NT2/D1 (cell line): ENCODE measurements at regions not wholly inside any gene's neighbourhood (a gene's known extent, or its start where the extent isn't known, plus 50 kb on each side); places are given as distances from the start of the nearest gene placed in this dataset.

Source experiments
- DNase-seq: peaks from one replicate; pipeline ENCODE4 v3.0.0-alpha.2; 2011; ENCODE audit warnings: low read depth, low spot score
- H3K27me3 ChIP-seq: 2 replicates; pipeline ENCODE4 v1.6.0; 2011; ENCODE audit warnings: mild to moderate bottlenecking; ENCODE audit not compliant: insufficient read length, insufficient read depth
- H3K36me3 ChIP-seq: 2 replicates; pipeline ENCODE4 v1.6.1; 2011; ENCODE audit warnings: mild to moderate bottlenecking, low read length, mixed read lengths; ENCODE audit not compliant: insufficient read depth, insufficient read length
- H3K4me1 ChIP-seq: 2 replicates; pipeline ENCODE4 v1.5.1; 2011; ENCODE audit not compliant: insufficient read depth, insufficient read length
- H3K4me3 ChIP-seq: 2 replicates; pipeline ENCODE4 v1.5.1; 2011; ENCODE audit warnings: low read depth; ENCODE audit not compliant: insufficient read length
- H3K9ac ChIP-seq: 2 replicates; pipeline ENCODE4 v1.6.0; 2011; ENCODE audit warnings: low read depth; ENCODE audit not compliant: insufficient read length
- H3K9me3 ChIP-seq: 2 replicates; pipeline ENCODE4 v1.5.1; 2011; ENCODE audit warnings: mild to moderate bottlenecking, low read length; ENCODE audit not compliant: insufficient read depth
- SUZ12 ChIP-seq: IDR thresholded peaks from 2 replicates; pipeline ENCODE4 v1.6.1; 2011; ENCODE audit not compliant: insufficient read length, insufficient read depth; ENCODE audit errors: extremely low read depth
- YY1 ChIP-seq: IDR thresholded peaks from 2 replicates; pipeline ENCODE4 v1.6.1; 2011; ENCODE audit not compliant: insufficient read length, insufficient read depth
- ZNF274 ChIP-seq: IDR thresholded peaks from 2 replicates; pipeline ENCODE4 v1.6.1; 2011; ENCODE audit warnings: mild to moderate bottlenecking, low read depth, low read length

DNA sequence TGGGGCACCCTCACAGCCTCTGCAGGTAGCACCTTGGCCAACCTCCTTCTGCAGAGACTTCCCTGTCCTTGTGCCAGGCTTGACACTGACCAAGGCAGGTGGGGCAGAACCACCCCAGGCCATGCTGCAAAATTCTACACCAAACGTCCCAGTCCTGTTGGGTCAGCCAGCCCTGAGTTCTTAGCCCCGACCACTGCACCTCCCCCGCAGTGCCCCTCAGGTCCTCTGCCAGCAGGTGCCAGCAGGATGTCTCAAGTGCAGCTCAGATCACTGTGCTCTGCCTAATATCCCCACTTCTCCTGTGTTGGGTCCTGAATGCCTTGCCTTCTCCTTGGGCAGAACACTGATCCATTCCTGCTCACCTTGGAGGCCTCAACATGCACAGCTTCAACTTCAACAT lies 999.7 kb downstream of the TBC1D22A start:
- no peaks in the 10 kb centered on the region for H3K9me3 ChIP-seq
- no peaks in the 10 kb centered on the region for H3K4me1 ChIP-seq
- peaks cover 2% of the 10 kb centered on the region for H3K27me3 ChIP-seq
- no peak for TF ChIP-seq YY1
- TF ChIP-seq SUZ12: no peak
- no peak for TF ChIP-seq ZNF274
- no peak for DNase-seq
- H3K4me3 ChIP-seq: no peak overlapping the region
- no peaks in the 10 kb centered on the region for H3K36me3 ChIP-seq
- H3K9ac ChIP-seq: no peak overlapping the region

- Histone ChIP-seq H3K36me3 (no peaks in the 10 kb centered on the region), H3K9me3 (no peaks in the 10 kb centered on the region), H3K27me3 (peaks cover 2% of the 10 kb centered on the region), H3K9ac (no peak overlapping the region), H3K4me1 (no peaks in the 10 kb centered on the region), H3K4me3 (no peak overlapping the region)
- no peak for TF ChIP-seq YY1
- no peak for TF ChIP-seq SUZ12
- no peak for TF ChIP-seq ZNF274
- DNase-seq: no peak
Observed at GRCh38 chr22:47759909-47760308, 997.5 kb downstream of the TBC1D22A start.

GRCh38 chr22:47757741-47758140 lies 995.3 kb downstream of the TBC1D22A start:
- no peaks in the 10 kb centered on the region for H3K36me3 ChIP-seq
- no peaks in the 10 kb centered on the region for H3K4me1 ChIP-seq
- H3K9me3 ChIP-seq: no peaks in the 10 kb centered on the region
- H3K9ac ChIP-seq: no peak overlapping the region
- H3K27me3 ChIP-seq: peaks cover 2% of the 10 kb centered on the region
- DNase-seq: no peak
- TF ChIP-seq ZNF274 (no peak), YY1 (no peak), SUZ12 (no peak)
- H3K4me3 ChIP-seq: no peak overlapping the region

DNA sequence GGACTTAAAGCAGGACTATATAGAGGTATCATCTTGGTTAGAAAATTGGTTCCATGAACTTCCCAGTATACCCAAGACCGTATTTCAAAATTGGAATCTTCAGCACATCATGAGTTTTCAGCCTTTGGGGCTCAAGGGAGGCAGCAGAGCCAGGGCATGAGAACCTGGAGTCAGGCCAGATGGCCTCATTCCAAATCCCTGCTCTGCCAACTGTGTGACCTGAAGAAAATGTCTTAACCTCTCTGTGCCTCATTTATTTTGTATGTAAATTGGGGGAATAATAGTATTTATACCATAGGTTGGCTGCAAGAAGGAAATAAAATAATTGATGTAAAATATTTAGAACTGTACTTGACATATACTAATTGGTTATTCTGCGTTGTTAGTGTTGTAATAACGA lies 987.6 kb downstream of the TBC1D22A start:
- Histone ChIP-seq H3K4me1 (no peaks in the 10 kb centered on the region), H3K4me3 (no peak overlapping the region)

DNA sequence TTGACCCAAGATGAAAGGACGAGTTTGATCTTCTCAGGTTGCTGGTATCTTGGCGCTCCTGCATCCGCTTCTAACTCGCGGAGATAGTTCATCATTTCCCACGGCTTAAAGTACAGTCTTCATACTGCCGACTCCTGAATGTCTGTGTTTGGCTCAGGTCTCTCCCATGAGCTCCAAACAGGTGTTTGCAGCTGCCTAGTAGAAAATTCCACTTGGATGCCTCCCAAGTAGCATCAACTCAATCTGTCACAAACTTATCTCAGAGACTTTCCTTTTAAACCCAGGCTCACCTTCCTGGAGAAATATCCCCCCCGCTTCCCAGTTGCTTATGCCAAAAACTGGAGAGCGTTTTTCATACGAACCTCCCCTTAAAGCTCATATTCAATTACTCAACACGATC lies 986.5 kb downstream of the TBC1D22A start:
- TF ChIP-seq ZNF274 (no peak), YY1 (no peak), SUZ12 (no peak)
- Histone ChIP-seq H3K27me3 (peaks cover 2% of the 10 kb centered on the region), H3K4me3 (no peak overlapping the region), H3K4me1 (no peaks in the 10 kb centered on the region), H3K36me3 (no peaks in the 10 kb centered on the region), H3K9ac (no peak overlapping the region), H3K9me3 (no peaks in the 10 kb centered on the region)
- no peak for DNase-seq

More for the DNA sequence above, 987.6 kb downstream of the TBC1D22A start:
- H3K9me3 ChIP-seq: no peaks in the 10 kb centered on the region
- DNase-seq: no peak
- peaks cover 2% of the 10 kb centered on the region for H3K27me3 ChIP-seq
- no peak overlapping the region for H3K9ac ChIP-seq
- no peaks in the 10 kb centered on the region for H3K36me3 ChIP-seq
- no peak for TF ChIP-seq SUZ12
- no peak for TF ChIP-seq ZNF274
- TF ChIP-seq YY1: no peak

DNA sequence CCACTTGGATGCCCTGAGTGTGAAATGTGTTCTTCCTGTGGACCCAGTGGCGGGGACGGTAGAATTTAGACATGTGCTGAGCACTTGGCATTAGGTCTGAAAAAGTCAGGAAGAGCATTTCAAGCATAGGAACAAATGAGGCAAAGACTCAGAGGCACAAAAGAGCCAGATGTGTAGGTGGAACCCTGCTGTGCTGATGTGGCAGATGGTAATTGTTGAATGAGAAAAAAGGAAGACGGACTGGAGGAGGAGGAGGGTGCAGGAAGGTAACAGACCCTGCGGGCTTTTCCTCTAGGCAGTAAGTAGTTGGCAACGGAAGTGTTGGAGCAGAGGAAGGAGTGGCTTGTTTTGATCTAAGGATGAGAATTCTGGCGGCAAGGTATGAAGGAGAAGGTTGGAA lies 985.8 kb downstream of the TBC1D22A start:
- no peaks in the 10 kb centered on the region for H3K4me1 ChIP-seq
- H3K36me3 ChIP-seq: no peaks in the 10 kb centered on the region
- TF ChIP-seq SUZ12 (no peak), YY1 (no peak), ZNF274 (no peak)
- no peak overlapping the region for H3K9ac ChIP-seq
- no peaks in the 10 kb centered on the region for H3K9me3 ChIP-seq
- no peak overlapping the region for H3K4me3 ChIP-seq
- no peak for DNase-seq
- peaks cover 2% of the 10 kb centered on the region for H3K27me3 ChIP-seq

DNA sequence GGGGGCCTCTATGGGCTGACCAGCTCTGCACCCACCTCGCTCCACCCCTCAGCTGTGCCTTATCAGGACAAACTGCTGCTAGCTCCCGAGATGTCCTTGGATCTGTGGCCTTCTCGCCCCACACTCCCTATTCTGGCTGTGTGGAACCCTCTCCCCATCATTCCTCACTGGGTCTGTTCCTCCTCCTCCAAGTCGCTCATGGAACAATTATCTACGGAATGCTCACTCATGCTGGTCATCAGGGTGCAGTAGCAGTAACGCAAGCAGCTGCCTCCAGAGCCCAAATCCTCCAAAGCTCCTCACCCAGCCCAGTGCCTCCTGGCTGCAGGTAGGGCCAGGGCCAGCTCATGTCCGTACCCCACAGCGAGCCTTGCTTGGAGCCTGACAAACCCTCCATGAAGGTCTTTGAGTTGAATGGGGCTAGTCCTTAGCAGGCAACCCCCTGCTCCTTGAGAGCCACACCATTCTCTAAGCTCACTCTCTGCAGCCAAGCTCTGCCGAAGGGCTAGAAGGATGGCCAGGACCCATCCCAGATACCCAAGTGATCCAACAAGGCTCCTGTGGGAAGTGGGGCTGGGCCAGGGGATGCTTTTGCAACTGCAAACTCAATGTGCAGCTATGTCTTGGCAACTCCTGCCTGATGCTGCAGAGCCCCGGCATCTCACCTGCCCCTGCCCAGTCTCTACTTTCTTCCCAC lies 977.8 kb downstream of the TBC1D22A start:
- Histone ChIP-seq H3K9ac (no peak overlapping the region), H3K9me3 (no peaks in the 10 kb centered on the region; the same call in 1 of the 2 replicates), H3K36me3 (no peaks in the 10 kb centered on the region), H3K4me3 (no peak overlapping the region), H3K4me1 (peaks cover 2% of the 10 kb centered on the region), H3K27me3 (no peaks in the 10 kb centered on the region)
- no peak for TF ChIP-seq YY1
- no peak for DNase-seq
